GM12892 (cell line): ENCODE measurements at regions not wholly inside any gene's neighbourhood (a gene's known extent, or its start where the extent isn't known, plus 50 kb on each side); places are given as distances from the start of the nearest gene placed in this dataset.

ENCODE experiments used
- DNase-seq: peaks from one replicate; pipeline ENCODE4 v3.0.0; 2011; ENCODE audit not compliant: insufficient read length
- FAIRE-seq: peaks from 2 replicates; lab custom pipeline; 2011; peaks lifted over from hg19 to GRCh38; lab: Jason Lieb, UNC
- POLR2A ChIP-seq: IDR thresholded peaks from 2 replicates; pipeline ENCODE4 v1.6.1; 2011; ENCODE audit warnings: low read depth, low read length, control low read depth
- POLR2AphosphoS5 ChIP-seq: IDR thresholded peaks from 2 replicates; pipeline ENCODE4 v1.6.1; 2011; ENCODE audit warnings: low read depth, low read length, control low read depth
- TAF1 ChIP-seq: IDR thresholded peaks from 2 replicates; pipeline ENCODE4 v1.6.1; 2011; ENCODE audit warnings: low read depth, mild to moderate bottlenecking, control low read depth, low read length, borderline replicate concordance

DNA sequence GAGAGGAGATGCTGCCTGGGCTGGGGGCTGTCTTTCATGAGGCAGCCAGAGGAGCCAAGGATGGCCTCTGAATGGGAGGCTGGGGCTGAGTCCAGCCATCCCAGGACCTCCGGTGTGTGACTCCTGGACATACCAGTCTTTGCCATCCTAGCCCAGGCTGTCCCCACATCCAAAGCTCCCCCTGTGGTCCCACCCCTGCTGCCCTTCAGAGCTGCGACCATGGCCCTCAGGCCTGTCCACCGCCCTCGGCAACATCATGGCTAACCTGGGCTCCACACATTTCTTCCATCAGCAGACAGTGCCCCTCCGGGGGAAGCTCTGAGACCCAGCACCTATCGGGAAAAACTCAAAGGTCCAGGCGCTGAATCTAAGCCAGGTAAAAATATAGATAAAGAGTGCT, 324.4 kb downstream of the MN1 start:
- DNase-seq (no peak), FAIRE-seq (no peak)
- TF ChIP-seq POLR2AphosphoS5: no peak
- no peak for TF ChIP-seq POLR2A
- TF ChIP-seq TAF1: no peak

DNA sequence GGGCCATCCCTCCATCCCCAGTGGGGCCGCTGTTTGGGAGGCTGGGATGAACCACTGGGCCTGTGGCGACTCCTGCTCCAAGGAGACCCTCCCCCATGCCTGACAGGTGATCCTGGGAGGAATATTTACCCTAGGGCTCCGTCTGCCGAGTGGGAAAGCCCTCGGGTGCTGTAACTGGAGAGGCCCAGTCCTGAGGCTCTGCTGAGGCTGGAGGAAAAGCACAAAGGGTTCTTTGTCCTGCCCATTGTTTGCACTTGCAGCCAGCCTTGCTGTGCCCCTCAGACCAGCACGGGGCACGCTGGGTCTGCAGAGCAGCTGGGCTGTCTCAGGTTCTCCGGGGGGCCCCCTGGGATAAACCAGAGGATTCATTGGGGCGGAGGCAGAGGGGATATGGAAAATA, 321.1 kb downstream of the MN1 start:
- FAIRE-seq (no peak), DNase-seq (no peak)
- no peak for TF ChIP-seq POLR2AphosphoS5
- TF ChIP-seq POLR2A: no peak
- TF ChIP-seq TAF1: no peak

- TF ChIP-seq POLR2A (no peak), TAF1 (no peak), POLR2AphosphoS5 (no peak)
- no peak for DNase-seq
- FAIRE-seq: no peak
Measured at GRCh38 chr22:27482402-27482801, 319.2 kb downstream of the MN1 start.

DNA sequence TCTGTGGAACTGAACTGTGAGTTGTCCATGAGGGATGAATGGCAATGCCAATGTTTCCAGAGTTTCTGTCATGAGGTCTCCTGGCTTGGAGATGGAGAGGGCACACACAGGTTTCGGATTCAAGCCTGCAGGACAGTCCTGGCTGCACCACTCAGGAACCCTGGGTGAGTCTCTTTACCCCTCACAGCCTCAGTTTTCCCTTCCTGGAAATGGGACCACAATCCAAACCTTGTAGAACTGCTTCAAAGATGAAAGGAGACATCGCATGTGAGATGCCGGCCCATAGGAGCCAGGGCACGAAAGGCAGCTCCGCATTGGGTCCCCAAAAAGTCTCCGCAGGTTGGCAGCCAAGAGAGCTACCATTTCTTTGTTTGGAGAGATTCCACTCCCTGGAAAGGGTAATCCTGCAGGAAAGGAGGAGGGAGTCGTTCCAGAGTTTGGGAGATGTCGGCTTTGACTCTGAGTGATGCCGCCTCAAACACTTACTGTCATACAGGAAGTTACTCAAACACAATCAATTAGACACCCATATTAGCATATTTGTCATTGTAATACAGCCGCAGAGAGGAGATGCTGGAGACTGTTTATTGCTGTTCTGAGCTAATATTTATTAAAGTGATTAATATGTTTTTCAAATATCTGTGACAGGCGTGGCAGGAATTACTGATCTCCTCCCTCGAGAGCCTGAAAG, 318.3 kb downstream of the MN1 start:
- FAIRE-seq: no peak
- no peak for TF ChIP-seq TAF1
- no peak for DNase-seq

DNA sequence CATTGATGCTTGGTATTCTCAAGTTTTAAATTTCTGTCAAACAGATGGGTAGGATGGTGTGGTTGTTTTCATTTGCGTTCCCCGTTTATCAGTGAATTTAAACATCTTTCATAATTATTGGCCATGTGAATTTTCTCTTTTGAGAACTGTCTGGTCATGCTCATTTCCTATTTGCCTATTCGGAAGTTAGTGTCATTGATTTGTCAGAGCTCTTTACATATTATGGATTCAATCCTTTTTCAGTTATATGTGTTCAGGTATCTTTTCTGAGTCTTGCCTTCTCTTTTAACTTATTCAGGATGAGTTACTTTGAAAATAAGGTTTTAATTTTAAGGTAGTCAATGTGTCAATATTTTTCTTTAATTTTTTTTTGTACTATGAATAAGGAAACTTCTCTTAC, 315.7 kb downstream of the MN1 start:
- DNase-seq (no peak), FAIRE-seq (no peak)
- no peak for TF ChIP-seq POLR2A
- TF ChIP-seq TAF1: no peak
- TF ChIP-seq POLR2AphosphoS5: no peak

- DNase-seq (no peak), FAIRE-seq (no peak)
- TF ChIP-seq POLR2AphosphoS5: no peak
- TF ChIP-seq TAF1: no peak
- TF ChIP-seq POLR2A: no peak
Measured at GRCh38 chr22:27487600-27488452, 313.7 kb downstream of the MN1 start.

DNA sequence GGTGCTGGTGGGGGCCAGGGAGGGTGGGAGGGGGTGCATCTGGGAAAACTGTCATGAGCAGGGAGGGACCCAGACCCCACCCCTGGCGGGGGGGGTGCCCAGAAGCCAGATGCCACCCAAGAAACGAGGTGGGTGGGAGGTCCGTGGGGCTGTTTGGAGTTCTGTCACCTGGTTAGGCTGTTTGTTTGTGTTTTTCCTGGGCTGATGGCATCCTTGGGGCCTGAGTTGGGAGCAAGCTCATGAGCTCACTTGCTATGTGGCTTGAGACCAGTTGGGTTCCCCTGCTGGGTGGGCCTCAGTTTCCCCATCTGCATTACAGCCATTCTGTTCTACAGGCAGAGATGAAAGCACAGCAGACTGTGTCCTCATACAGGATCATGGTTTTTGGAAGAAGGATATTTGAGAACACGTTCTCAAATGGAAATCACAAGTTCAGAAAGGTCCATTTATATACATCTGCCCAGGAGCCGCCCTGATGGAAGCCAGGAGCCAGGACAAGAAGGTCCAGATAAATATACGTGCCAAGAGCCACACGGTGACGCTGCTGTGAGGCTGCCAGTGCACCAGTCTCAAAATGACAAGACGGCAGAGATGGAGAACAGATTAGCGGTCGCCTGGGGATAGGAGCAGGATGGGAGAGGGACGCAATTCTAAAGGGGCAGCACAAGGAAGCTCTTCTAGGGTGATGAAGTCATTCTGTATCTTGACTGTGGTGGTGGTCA, 312.9 kb downstream of the MN1 start:
- DNase-seq (no peak), FAIRE-seq (no peak)
- TF ChIP-seq TAF1 (no peak), POLR2AphosphoS5 (no peak), POLR2A (no peak)

DNA sequence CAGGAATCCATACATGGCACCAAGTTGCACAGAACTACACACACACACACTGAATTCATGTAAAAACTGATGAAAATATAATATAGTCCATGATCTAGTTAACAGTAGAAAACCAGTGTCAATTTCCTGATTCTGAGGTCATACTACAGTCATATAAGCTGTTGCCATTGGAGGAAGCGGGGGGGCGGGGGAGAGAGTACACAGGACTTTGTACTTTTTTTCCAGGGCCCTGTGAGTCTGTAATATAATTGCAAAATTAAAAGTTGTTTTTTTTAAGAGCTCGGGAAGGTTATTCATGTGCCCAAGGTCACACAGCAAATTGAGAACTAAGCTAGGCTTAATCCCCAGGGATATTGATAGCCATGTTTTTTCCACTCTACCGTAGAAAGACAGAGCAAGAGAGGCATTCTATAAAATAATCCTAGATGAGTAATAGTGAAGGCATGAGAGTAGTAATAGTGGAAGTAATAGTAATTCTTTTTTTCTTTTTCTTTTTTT, 312.3 kb downstream of the MN1 start:
- DNase-seq (no peak), FAIRE-seq (no peak)
- TF ChIP-seq POLR2AphosphoS5 (no peak), POLR2A (no peak), TAF1 (no peak)

- TF ChIP-seq POLR2AphosphoS5 (no peak), TAF1 (no peak), POLR2A (no peak)
- DNase-seq (no peak), FAIRE-seq (no peak)
Measured at GRCh38 chr22:27490080-27490479, 311.5 kb downstream of the MN1 start.

- DNase-seq (no peak), FAIRE-seq (no peak)
- TF ChIP-seq POLR2A: no peak
- no peak for TF ChIP-seq POLR2AphosphoS5
- TF ChIP-seq TAF1: no peak
Measured at GRCh38 chr22:27491888-27492287, 309.7 kb downstream of the MN1 start.

DNA sequence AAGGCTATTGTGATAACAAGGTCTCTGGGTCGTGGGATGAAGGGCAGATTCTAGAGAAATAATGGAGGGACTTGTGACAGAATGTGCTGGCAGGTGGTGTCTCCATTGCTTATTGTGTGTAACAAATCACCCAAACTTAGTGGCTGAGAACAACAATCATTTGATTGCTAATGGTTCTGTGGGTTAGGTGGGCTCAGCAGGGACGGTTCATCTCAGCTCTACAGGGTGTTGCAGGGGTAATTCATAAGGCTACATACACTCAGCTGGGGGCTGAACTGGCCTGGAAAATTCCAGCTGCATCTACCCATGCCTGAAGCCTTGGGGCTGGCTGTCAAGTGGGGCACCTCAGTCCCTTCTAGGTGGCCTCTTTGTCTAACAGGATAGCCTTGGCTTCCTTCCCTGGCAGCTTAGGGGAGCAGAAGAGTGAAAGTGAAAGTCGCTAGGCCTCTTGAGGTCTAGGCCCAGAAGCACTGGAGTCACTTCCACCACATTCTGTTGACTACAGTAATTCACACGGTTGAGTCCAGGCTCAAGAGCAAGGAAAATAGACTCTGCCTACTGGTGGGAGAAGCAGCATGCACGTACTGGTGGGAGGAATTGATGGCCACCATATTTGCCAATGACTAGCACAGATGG, 308.9 kb downstream of the MN1 start:
- TF ChIP-seq TAF1: no peak
- no peak for TF ChIP-seq POLR2A
- no peak for TF ChIP-seq POLR2AphosphoS5
- DNase-seq (no peak), FAIRE-seq (no peak)

DNA sequence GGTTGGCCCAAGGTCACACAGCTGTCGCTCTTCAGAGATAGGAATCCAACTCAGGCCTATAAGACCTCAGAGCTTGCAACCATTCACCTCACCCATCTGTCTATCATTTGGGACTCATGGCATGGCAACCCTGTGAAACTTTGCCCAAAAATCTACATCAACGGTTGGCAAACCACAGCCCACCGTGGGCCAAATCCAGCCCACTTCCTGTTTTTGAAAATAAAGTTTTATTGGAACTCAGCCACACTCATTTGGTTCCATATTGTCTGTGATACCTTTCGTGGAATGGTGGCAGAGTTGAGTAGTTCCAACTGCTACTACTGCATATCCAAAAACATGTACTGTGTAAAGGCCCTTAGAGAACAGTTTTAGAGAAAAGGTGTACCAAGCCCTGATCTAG, 307.8 kb downstream of the MN1 start:
- FAIRE-seq: no peak
- TF ChIP-seq POLR2AphosphoS5: no peak
- no peak for TF ChIP-seq POLR2A
- TF ChIP-seq TAF1: no peak
- DNase-seq: no peak
